ENCODE measurements at regions not wholly inside any gene's neighbourhood (a gene's known extent, or its start where the extent isn't known, plus 50 kb on each side); places are given as distances from the start of the nearest gene placed in this dataset.
"Not testable (repeated sequence)": the region's sequence is repeated elsewhere in the genome, so short reads cannot be mapped to it uniquely, and the experiment has no call there.

DNA sequence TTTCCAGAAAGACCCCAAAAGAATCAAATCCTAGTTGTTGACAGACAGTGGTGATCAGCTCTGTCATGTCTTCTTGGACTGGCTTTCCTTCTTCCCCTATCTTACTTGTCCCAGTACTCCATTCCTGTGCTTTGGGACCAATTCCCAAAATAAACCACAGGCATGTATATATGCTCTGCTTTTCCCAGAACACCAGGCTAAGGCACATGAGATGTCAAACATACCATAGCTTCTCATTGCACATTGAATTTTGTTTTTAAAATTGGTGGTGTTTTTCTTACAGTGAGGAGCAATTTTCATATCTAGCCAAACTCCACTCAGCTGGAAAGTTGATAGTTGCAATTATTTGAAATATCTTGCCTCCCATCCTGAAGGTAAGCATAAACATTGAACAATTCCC lies 88.9 kb upstream of the RGPD4 start:
- Histone ChIP-seq H3K9ac (ENCODE audit: low read depth in 1 of 2, low read length in 2 of 2) (no peak overlapping the region), H3K4me1 (ENCODE audit: control insufficient read depth in 2 of 2, insufficient read depth in 2 of 2, low read length in 2 of 2) (no peaks in the 10 kb centered on the region), H3K27me3 (ENCODE audit: control insufficient read depth in 2 of 2, insufficient read depth in 2 of 2, low read length in 2 of 2) (no peaks in the 10 kb centered on the region), H3K9me3 (ENCODE audit: control insufficient read depth in 2 of 2, low read length in 2 of 2) (no peaks in the 10 kb centered on the region), H3K4me3 (ENCODE audit: low read length in 2 of 2) (no peak overlapping the region), H3K27ac (ENCODE audit: low read depth in 2 of 2, low read length in 2 of 2) (no peak overlapping the region), H3K36me3 (ENCODE audit: control insufficient read depth in 2 of 2, insufficient read depth in 2 of 2, low read length in 2 of 2) (no peaks in the 10 kb centered on the region)

DNA sequence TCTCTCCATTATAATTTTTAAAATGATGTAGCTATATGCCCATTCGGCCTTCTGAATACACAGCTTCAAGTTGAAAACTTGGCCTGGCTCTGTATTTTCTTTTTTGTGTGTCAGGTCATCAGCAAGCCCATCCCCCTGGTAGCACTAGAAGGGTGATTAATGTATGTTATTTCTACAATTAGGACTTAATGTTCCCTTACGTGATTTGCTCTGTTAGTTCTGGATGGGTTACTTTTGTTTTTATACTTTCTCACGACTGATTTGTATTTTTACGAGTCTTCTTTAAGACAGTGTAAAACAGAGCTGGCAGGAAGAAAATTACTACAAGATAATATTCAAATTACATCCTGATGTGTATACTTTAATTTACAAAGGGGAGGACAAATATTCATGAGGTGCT lies 88.4 kb upstream of the RGPD4 start:
- H3K36me3 ChIP-seq (ENCODE audit: control insufficient read depth in 2 of 2, insufficient read depth in 2 of 2, low read length in 2 of 2): no peaks in the 10 kb centered on the region
- H3K4me1 ChIP-seq (ENCODE audit: control insufficient read depth in 2 of 2, insufficient read depth in 2 of 2, low read length in 2 of 2): no peaks in the 10 kb centered on the region
- H3K27me3 ChIP-seq (ENCODE audit: control insufficient read depth in 2 of 2, insufficient read depth in 2 of 2, low read length in 2 of 2): no peaks in the 10 kb centered on the region
- no peak overlapping the region for H3K27ac ChIP-seq (ENCODE audit: low read depth in 2 of 2, low read length in 2 of 2)
- no peak overlapping the region for H3K4me3 ChIP-seq (ENCODE audit: low read length in 2 of 2)
- H3K9ac ChIP-seq (ENCODE audit: low read depth in 1 of 2, low read length in 2 of 2): no peak overlapping the region
- H3K9me3 ChIP-seq (ENCODE audit: control insufficient read depth in 2 of 2, low read length in 2 of 2): no peaks in the 10 kb centered on the region

DNA sequence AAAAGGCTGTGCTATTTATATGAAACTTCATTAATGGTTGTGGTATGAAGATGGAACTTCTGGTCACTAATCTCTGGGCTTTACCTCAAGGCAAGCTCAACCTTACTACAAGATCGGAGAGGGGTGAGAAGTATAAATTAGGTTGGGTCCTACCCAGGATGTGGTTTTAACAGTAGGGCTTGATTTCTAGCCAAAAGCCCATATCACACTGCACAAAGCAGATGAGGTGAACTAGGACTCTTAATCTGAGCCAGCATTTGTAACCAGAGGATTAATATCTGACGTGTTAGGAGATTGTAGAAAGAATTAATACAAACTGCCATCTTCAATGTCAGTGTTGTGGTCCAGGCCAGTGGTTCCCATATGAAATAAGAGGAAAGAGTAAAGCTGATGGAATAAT lies 86.4 kb upstream of the RGPD4 start:
- Histone ChIP-seq H3K36me3 (ENCODE audit: control insufficient read depth in 2 of 2, insufficient read depth in 2 of 2, low read length in 2 of 2) (no peaks in the 10 kb centered on the region), H3K9ac (ENCODE audit: low read depth in 1 of 2, low read length in 2 of 2) (no peak overlapping the region), H3K4me3 (ENCODE audit: low read length in 2 of 2) (no peak overlapping the region), H3K9me3 (ENCODE audit: control insufficient read depth in 2 of 2, low read length in 2 of 2) (no peaks in the 10 kb centered on the region), H3K4me1 (ENCODE audit: control insufficient read depth in 2 of 2, insufficient read depth in 2 of 2, low read length in 2 of 2) (no peaks in the 10 kb centered on the region), H3K27ac (ENCODE audit: low read depth in 2 of 2, low read length in 2 of 2) (no peak overlapping the region), H3K27me3 (ENCODE audit: control insufficient read depth in 2 of 2, insufficient read depth in 2 of 2, low read length in 2 of 2) (no peaks in the 10 kb centered on the region)

DNA sequence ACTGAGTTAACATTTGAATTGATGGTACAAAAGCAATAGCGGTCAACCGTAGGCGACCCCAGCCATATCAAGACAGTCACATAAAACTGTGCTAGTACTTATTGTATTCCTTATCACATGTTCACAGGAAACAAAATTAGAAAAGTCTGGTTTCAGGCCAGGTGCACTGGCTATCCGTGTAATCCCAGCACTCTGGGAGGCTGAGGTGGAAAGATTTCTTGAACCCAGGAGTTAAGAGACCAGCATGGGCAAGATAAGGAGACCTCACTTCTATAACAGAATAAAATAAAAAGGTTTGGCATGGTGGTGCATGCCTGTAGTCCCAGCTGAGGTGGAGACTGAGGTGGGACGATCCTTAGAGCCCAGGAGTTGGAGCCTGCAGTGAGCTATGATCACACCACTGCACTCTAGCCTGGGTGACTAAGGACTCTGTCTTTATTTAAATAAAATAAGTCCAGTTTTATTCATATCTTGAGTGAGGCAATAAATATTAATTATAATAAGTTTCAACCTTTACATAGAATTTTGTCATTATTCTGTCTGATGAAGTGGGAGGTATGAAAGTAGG lies 84.1 kb upstream of the RGPD4 start:
- Histone ChIP-seq H3K4me3 (ENCODE audit: low read length in 2 of 2) (no peak overlapping the region), H3K27me3 (ENCODE audit: control insufficient read depth in 2 of 2, insufficient read depth in 2 of 2, low read length in 2 of 2) (no peaks in the 10 kb centered on the region), H3K9ac (ENCODE audit: low read depth in 1 of 2, low read length in 2 of 2) (no peak overlapping the region), H3K9me3 (ENCODE audit: control insufficient read depth in 2 of 2, low read length in 2 of 2) (no peaks in the 10 kb centered on the region), H3K4me1 (ENCODE audit: control insufficient read depth in 2 of 2, insufficient read depth in 2 of 2, low read length in 2 of 2) (no peaks in the 10 kb centered on the region), H3K27ac (ENCODE audit: low read depth in 2 of 2, low read length in 2 of 2) (no peak overlapping the region), H3K36me3 (ENCODE audit: control insufficient read depth in 2 of 2, insufficient read depth in 2 of 2, low read length in 2 of 2) (no peaks in the 10 kb centered on the region)

DNA sequence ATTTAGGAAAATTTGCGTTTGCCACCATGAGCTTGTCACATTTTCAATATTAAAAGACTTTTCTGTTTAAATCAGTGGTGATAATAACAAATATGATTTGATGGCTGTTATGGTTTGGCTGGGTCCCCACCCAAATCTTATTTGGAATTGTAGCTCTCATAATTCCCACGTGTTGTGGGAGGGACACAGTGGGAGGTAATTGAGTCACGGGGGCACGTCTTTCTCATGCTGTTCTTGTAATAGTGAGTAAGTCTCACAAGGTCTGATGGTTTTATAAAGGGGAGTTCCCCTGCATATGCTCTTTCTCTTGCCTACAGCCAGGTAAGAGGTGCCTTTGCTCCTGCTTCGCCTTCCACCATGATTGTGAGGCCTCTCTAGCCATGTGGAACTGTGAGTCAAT lies 83.4 kb upstream of the RGPD4 start:
- Histone ChIP-seq H3K36me3 (ENCODE audit: control insufficient read depth in 2 of 2, insufficient read depth in 2 of 2, low read length in 2 of 2) (no peaks in the 10 kb centered on the region), H3K9ac (ENCODE audit: low read depth in 1 of 2, low read length in 2 of 2) (no peak overlapping the region), H3K4me1 (ENCODE audit: control insufficient read depth in 2 of 2, insufficient read depth in 2 of 2, low read length in 2 of 2) (no peaks in the 10 kb centered on the region), H3K4me3 (ENCODE audit: low read length in 2 of 2) (no peak overlapping the region), H3K27me3 (ENCODE audit: control insufficient read depth in 2 of 2, insufficient read depth in 2 of 2, low read length in 2 of 2) (no peaks in the 10 kb centered on the region), H3K27ac (ENCODE audit: low read depth in 2 of 2, low read length in 2 of 2) (no peak overlapping the region), H3K9me3 (ENCODE audit: control insufficient read depth in 2 of 2, low read length in 2 of 2) (no peaks in the 10 kb centered on the region)

DNA sequence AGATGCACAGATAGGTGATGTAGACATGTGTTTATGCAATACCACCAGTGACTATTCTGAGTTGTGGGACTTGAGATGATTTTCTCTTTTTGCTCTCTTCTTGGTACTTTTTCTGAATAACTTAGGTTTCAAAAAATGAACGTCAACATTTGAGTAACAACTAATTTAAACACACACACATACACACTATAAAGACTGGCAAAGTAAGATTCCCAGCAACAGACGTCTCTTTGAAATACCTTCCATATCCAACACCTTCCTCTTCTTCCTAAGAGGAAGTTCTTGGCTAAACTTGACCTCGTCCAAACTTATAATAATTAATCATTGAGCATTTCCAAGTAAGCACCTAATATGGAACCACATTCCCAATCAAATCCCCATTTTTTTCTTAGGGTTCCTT lies 81.6 kb upstream of the RGPD4 start:
- Histone ChIP-seq H3K4me1 (ENCODE audit: control insufficient read depth in 2 of 2, insufficient read depth in 2 of 2, low read length in 2 of 2) (no peaks in the 10 kb centered on the region), H3K27ac (ENCODE audit: low read depth in 2 of 2, low read length in 2 of 2) (no peak overlapping the region), H3K27me3 (ENCODE audit: control insufficient read depth in 2 of 2, insufficient read depth in 2 of 2, low read length in 2 of 2) (no peaks in the 10 kb centered on the region), H3K9ac (ENCODE audit: low read depth in 1 of 2, low read length in 2 of 2) (no peak overlapping the region), H3K9me3 (ENCODE audit: control insufficient read depth in 2 of 2, low read length in 2 of 2) (no peaks in the 10 kb centered on the region), H3K36me3 (ENCODE audit: control insufficient read depth in 2 of 2, insufficient read depth in 2 of 2, low read length in 2 of 2) (no peaks in the 10 kb centered on the region), H3K4me3 (ENCODE audit: low read length in 2 of 2) (no peak overlapping the region)

DNA sequence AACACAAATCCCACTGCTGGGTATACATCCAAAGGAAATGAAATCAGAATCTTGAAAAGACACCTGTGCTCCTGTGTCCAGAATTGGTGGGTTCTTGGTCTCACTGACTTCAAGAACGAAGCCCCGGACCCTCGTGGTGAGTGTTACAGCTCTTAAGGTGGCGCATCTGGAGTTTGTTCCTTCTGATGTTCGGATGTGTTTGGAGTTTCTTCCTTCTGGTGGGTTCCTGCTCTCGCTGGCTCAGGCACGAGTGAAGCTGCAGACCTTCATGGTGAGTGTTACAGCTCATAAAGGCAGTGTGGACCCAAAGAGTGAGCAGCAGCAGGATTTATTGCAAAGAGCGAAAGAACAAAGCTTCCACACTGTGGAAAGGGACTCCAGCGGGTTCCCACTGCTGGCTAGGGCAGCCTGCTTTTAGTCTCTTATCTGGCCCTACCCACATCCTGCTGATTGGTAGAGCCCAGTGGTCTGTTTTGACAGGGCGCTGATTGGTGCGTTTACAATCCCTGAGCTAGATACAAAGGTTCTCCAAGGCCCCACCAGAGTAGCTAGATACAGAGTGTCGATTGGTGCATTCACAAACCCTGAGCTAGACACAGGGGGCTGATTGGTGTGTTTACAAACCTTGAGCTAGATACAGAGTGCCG lies 80.0 kb upstream of the RGPD4 start:
- H3K4me1 ChIP-seq (ENCODE audit: control insufficient read depth in 2 of 2, insufficient read depth in 2 of 2, low read length in 2 of 2); H3K9me3 ChIP-seq (ENCODE audit: control insufficient read depth in 2 of 2, low read length in 2 of 2); H3K27ac ChIP-seq (ENCODE audit: low read depth in 2 of 2, low read length in 2 of 2); H3K9ac ChIP-seq (ENCODE audit: low read depth in 1 of 2, low read length in 2 of 2); H3K4me3 ChIP-seq (ENCODE audit: low read length in 2 of 2); H3K27me3 ChIP-seq (ENCODE audit: control insufficient read depth in 2 of 2, insufficient read depth in 2 of 2, low read length in 2 of 2); H3K36me3 ChIP-seq (ENCODE audit: control insufficient read depth in 2 of 2, insufficient read depth in 2 of 2, low read length in 2 of 2): not testable (repeated sequence)

DNA sequence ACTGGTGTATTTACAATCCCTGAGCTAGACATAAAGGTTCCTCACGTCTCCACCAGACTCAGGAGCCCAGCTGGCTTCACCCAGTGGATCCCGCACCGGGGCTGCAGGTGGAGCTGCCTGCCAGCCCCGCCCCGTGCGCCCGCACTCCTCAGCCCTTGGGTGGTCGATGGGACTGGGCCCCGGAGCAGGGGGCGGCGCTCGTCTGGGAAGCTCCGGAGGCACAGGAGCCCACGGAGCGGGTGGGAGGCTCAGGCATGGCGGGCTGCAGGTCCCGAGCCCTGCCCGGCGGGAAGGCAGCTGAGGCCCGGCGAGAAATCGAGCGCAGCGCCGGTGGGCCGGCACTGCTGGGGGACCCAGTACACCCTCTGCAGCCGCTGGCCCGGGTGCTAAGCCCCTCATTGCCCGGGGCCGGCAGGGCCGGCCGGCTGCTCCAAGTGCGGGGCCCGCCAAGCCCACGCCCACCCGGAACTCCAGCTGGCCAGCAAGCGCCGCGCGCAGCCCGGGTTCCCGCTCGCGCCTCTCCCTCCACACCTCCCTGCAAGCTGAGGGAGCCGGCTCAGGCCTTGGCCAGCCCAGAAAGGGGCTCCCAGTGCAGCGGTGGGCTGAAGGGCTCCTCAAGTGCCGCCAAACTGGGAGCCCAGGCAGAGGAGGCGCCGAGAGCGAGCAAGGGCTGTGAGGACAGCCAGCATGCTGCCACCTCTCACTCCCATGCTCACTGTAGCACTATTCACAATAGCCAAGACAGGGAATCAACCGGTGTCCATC lies 79.3 kb upstream of the RGPD4 start:
- H3K36me3 ChIP-seq (ENCODE audit: control insufficient read depth in 2 of 2, insufficient read depth in 2 of 2, low read length in 2 of 2); H3K27me3 ChIP-seq (ENCODE audit: control insufficient read depth in 2 of 2, insufficient read depth in 2 of 2, low read length in 2 of 2); H3K4me1 ChIP-seq (ENCODE audit: control insufficient read depth in 2 of 2, insufficient read depth in 2 of 2, low read length in 2 of 2); H3K4me3 ChIP-seq (ENCODE audit: low read length in 2 of 2); H3K9me3 ChIP-seq (ENCODE audit: control insufficient read depth in 2 of 2, low read length in 2 of 2); H3K9ac ChIP-seq (ENCODE audit: low read depth in 1 of 2, low read length in 2 of 2); H3K27ac ChIP-seq (ENCODE audit: low read depth in 2 of 2, low read length in 2 of 2): not testable (repeated sequence)

DNA sequence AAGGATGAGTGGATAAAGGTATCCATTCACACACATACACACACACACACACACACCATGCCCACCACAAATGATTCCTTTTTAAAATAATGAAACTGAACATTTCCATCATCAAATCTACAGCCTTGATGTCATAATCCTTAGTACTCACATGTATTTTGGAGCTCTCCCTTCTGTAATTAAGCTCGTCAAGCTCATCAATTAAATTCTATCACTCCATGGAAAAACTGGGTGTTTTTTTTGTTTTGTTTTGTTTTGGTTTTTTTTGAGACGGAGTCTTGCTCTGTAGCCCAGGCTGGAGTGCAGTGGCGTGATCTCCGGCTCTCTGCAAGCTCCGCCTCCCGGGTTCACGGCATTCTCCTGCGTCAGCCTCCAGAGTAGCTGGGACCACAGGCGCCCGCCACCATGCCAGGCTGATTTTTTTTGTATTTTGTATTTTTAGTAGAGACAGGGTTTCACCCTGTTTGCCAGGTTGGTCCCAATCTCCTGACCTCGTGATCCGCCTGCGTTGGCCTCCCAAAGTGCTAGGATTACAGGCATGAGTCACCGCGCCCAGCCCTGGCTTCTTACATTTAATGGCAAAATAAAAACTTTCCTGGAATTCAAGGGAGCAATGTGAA lies 78.6 kb upstream of the RGPD4 start:
- no peak overlapping the region for H3K4me3 ChIP-seq (ENCODE audit: low read length in 2 of 2)
- H3K9ac ChIP-seq (ENCODE audit: low read depth in 1 of 2, low read length in 2 of 2): no peak overlapping the region
- no peaks in the 10 kb centered on the region for H3K27me3 ChIP-seq (ENCODE audit: control insufficient read depth in 2 of 2, insufficient read depth in 2 of 2, low read length in 2 of 2)
- no peaks in the 10 kb centered on the region for H3K4me1 ChIP-seq (ENCODE audit: control insufficient read depth in 2 of 2, insufficient read depth in 2 of 2, low read length in 2 of 2)
- no peaks in the 10 kb centered on the region for H3K36me3 ChIP-seq (ENCODE audit: control insufficient read depth in 2 of 2, insufficient read depth in 2 of 2, low read length in 2 of 2)
- no peaks in the 10 kb centered on the region for H3K9me3 ChIP-seq (ENCODE audit: control insufficient read depth in 2 of 2, low read length in 2 of 2)
- H3K27ac ChIP-seq (ENCODE audit: low read depth in 2 of 2, low read length in 2 of 2): no peak overlapping the region

DNA sequence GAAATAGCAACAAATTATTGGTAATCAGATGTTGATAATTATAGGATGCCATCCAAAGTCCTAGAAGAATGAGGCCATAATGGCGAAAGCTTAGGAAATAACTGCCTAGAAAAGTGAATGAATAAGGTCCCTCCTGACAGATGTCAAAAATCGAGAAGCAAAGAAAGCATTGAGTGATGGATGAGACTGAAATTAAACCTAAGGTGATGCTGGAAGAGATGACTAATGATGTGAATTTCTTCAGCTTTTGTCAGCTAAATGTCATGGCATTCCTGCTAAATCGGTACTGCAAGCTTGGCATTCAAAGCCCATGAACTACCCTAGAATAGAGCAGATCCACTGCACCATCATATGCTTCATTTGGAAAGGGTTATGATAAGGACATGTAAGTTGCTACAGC lies 74.8 kb upstream of the RGPD4 start:
- Histone ChIP-seq H3K9ac (ENCODE audit: low read depth in 1 of 2, low read length in 2 of 2) (no peak overlapping the region), H3K4me3 (ENCODE audit: low read length in 2 of 2) (no peak overlapping the region), H3K9me3 (ENCODE audit: control insufficient read depth in 2 of 2, low read length in 2 of 2) (no peaks in the 10 kb centered on the region), H3K27ac (ENCODE audit: low read depth in 2 of 2, low read length in 2 of 2) (no peak overlapping the region), H3K27me3 (ENCODE audit: control insufficient read depth in 2 of 2, insufficient read depth in 2 of 2, low read length in 2 of 2) (no peaks in the 10 kb centered on the region), H3K36me3 (ENCODE audit: control insufficient read depth in 2 of 2, insufficient read depth in 2 of 2, low read length in 2 of 2) (no peaks in the 10 kb centered on the region), H3K4me1 (ENCODE audit: control insufficient read depth in 2 of 2, insufficient read depth in 2 of 2, low read length in 2 of 2) (no peaks in the 10 kb centered on the region)

Measured in mucosa of rectum (tissue), 2 donors.